Loucy (cell line): ENCODE measurements at regions not wholly inside any gene's neighbourhood (a gene's known extent, or its start where the extent isn't known, plus 50 kb on each side); places are given as distances from the start of the nearest gene placed in this dataset.

ENCODE experiments used
- EZH2phosphoT487 ChIP-seq: fragments of 200-600 bp; IDR thresholded peaks from 2 replicates; pipeline ENCODE4 v1.6.1; 2018; ENCODE audit warnings: antibody characterized with exemption, mild to moderate bottlenecking, moderate library complexity, borderline replicate concordance
- TF ChIP-seq, protein P1 (sequence below): fragments of 200-600 bp; sonication (generic); conservative IDR thresholded peaks from 2 replicates; pipeline ENCODE4 v1.5.1; 2014; ENCODE audit warnings: mild to moderate bottlenecking, antibody characterized with exemption, low read length

DNA sequence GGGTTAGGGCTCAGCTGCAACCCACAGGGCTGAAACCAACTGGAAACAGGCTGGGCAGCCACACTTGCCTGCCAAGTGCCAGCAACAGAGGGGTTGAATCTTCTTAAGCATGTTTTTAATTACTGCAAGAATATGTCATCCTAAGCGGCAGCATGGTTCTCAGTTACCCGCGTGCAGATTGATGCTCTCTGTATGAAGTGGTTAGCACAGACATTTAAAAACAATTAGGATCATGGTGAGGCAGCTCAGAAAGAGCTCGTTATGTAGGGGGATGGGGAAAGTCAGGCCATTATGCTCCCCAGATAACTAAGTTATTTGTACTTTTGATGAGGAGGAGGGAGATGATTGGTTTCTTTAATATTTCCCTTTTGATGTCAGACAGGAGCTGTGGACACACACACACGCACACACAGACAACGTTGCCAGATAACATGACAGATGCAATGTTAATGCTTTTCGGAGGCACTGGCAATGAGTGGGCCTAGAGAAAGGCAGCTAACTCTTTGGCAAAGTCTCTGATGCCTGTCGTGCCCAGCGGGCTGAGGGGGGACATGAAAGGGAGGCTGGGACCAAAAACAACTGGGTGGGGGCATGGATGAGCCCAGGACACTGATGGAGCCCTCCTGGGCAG, 389.7 kb downstream of the NXPE2 start:
- TF ChIP-seq, protein P1, sequence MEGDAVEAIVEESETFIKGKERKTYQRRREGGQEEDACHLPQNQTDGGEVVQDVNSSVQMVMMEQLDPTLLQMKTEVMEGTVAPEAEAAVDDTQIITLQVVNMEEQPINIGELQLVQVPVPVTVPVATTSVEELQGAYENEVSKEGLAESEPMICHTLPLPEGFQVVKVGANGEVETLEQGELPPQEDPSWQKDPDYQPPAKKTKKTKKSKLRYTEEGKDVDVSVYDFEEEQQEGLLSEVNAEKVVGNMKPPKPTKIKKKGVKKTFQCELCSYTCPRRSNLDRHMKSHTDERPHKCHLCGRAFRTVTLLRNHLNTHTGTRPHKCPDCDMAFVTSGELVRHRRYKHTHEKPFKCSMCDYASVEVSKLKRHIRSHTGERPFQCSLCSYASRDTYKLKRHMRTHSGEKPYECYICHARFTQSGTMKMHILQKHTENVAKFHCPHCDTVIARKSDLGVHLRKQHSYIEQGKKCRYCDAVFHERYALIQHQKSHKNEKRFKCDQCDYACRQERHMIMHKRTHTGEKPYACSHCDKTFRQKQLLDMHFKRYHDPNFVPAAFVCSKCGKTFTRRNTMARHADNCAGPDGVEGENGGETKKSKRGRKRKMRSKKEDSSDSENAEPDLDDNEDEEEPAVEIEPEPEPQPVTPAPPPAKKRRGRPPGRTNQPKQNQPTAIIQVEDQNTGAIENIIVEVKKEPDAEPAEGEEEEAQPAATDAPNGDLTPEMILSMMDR = no peak
- TF ChIP-seq EZH2phosphoT487 = no peak
